ENCODE measurements at regions not wholly inside any gene's neighbourhood (a gene's known extent, or its start where the extent isn't known, plus 50 kb on each side); places are given as distances from the start of the nearest gene placed in this dataset.

DNA sequence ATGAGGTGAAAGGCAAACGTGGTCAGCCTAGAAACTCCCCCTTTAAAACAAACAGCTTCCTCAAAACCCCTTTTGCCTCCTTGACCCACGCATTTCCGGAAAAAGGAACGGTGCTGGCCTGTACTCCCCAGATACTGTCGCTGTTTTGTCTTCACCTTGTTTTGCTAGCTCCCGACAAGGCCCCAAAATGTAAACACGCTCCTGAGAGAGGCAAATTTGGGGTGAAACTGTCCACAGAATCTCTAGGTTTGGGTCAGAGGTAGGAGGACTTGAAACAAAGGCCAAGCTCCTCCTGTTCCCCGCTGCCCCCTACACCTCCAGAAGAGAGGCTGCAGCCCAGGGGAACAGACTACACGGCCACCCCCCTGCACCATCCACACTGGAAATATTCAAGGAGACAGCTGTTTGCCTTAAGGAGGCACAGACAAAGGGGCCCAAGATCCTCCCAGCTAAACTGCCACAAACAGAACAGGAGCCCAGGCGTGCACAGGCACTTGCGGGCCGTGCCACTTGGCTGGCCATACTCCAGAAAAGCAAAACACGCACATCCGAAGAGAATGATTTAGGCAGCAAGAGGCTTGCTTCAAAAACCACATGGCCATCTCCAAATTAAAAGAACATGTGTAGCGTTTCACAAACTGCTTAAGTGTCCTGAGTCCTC, 160.5 kb upstream of the GRK3 start:
- TF ChIP-seq, protein P1, sequence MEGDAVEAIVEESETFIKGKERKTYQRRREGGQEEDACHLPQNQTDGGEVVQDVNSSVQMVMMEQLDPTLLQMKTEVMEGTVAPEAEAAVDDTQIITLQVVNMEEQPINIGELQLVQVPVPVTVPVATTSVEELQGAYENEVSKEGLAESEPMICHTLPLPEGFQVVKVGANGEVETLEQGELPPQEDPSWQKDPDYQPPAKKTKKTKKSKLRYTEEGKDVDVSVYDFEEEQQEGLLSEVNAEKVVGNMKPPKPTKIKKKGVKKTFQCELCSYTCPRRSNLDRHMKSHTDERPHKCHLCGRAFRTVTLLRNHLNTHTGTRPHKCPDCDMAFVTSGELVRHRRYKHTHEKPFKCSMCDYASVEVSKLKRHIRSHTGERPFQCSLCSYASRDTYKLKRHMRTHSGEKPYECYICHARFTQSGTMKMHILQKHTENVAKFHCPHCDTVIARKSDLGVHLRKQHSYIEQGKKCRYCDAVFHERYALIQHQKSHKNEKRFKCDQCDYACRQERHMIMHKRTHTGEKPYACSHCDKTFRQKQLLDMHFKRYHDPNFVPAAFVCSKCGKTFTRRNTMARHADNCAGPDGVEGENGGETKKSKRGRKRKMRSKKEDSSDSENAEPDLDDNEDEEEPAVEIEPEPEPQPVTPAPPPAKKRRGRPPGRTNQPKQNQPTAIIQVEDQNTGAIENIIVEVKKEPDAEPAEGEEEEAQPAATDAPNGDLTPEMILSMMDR (IDR thresholded peaks at IDR 0.05), result no peak
- no peak for TF ChIP-seq POLR2A (IDR thresholded peaks at IDR 0.05)
